ENCODE measurements at regions not wholly inside any gene's neighbourhood (a gene's known extent, or its start where the extent isn't known, plus 50 kb on each side); places are given as distances from the start of the nearest gene placed in this dataset.
"Not testable (repeated sequence)": the region's sequence is repeated elsewhere in the genome, so short reads cannot be mapped to it uniquely, and the experiment has no call there.

GRCh38 chr9:75383420-75384034 is 295.2 kb downstream of the OSTF1 start:
- not testable (repeated sequence) for H3K36me3 ChIP-seq (ENCODE audit: control insufficient read depth, insufficient read depth, low read length); H3K4me1 ChIP-seq (ENCODE audit: control insufficient read depth, insufficient read depth, low read length, poor library complexity, severe bottlenecking); H3K27me3 Mint-ChIP-seq; H3K4me1 Mint-ChIP-seq; H3K27ac Mint-ChIP-seq; ATAC-seq (ENCODE audit: low read depth in 2 of 2); H3K27ac ChIP-seq (ENCODE audit: insufficient read depth, low read length, poor library complexity, severe bottlenecking); H3K36me3 Mint-ChIP-seq; DNase-seq; H3K4me3 Mint-ChIP-seq; H3K4me3 ChIP-seq (ENCODE audit: low read depth, low read length); H3K27me3 ChIP-seq (ENCODE audit: control insufficient read depth, insufficient read depth, low read length)
- H3K9me3 ChIP-seq (ENCODE audit: control insufficient read depth in 2 of 2, low read length in 2 of 2), result peaks cover 12 to 15% of the 10 kb centered on the region in 2 experiments
- H3K9me3 Mint-ChIP-seq, result peaks cover 0 to 24% (median 9%) of the 10 kb centered on the region in 7 donors

GRCh38 chr9:75385236-75385635 is 296.9 kb downstream of the OSTF1 start:
- Histone ChIP-seq H3K27ac (ENCODE audit: insufficient read depth, low read length, poor library complexity, severe bottlenecking) (no peak overlapping the region), H3K9me3 (ENCODE audit: control insufficient read depth in 2 of 2, low read length in 2 of 2) (peaks cover 12 to 15% of the 10 kb centered on the region in 2 experiments), H3K4me3 (ENCODE audit: low read depth, low read length) (no peak overlapping the region), H3K27me3 (ENCODE audit: control insufficient read depth, insufficient read depth, low read length) (no peaks in the 10 kb centered on the region), H3K4me1 (ENCODE audit: control insufficient read depth, insufficient read depth, low read length, poor library complexity, severe bottlenecking) (no peaks in the 10 kb centered on the region), H3K36me3 (ENCODE audit: control insufficient read depth, insufficient read depth, low read length) (no peaks in the 10 kb centered on the region)
- Mint-ChIP-seq H3K4me1 (no peaks in the 10 kb centered on the region), H3K9me3 (peaks cover 0 to 21% (median 6%) of the 10 kb centered on the region in 7 donors), H3K27me3 (no peaks in the 10 kb centered on the region), H3K4me3 (no peak overlapping the region), H3K27ac (no peak overlapping the region), H3K36me3 (no peaks in the 10 kb centered on the region)
- no peak for DNase-seq
- no peak for ATAC-seq (ENCODE audit: low read depth in 2 of 2)

GRCh38 chr9:75389101-75389500 is 300.8 kb downstream of the OSTF1 start:
- no peak for ATAC-seq (ENCODE audit: low read depth in 2 of 2)
- H3K4me1 ChIP-seq (ENCODE audit: control insufficient read depth, insufficient read depth, low read length, poor library complexity, severe bottlenecking), result no peaks in the 10 kb centered on the region
- no peaks in the 10 kb centered on the region for H3K36me3 Mint-ChIP-seq
- peaks cover 11% of the 10 kb centered on the region in 2 experiments for H3K9me3 ChIP-seq (ENCODE audit: control insufficient read depth in 2 of 2, low read length in 2 of 2)
- no peaks in the 10 kb centered on the region for H3K27me3 ChIP-seq (ENCODE audit: control insufficient read depth, insufficient read depth, low read length)
- H3K4me3 ChIP-seq (ENCODE audit: low read depth, low read length), result no peak overlapping the region
- H3K27ac Mint-ChIP-seq, result no peak overlapping the region
- no peak for DNase-seq
- no peaks in the 10 kb centered on the region for H3K27me3 Mint-ChIP-seq
- no peaks in the 10 kb centered on the region for H3K4me1 Mint-ChIP-seq
- H3K9me3 Mint-ChIP-seq, result peaks cover 0 to 13% (median 7%) of the 10 kb centered on the region in 7 donors
- H3K36me3 ChIP-seq (ENCODE audit: control insufficient read depth, insufficient read depth, low read length), result no peaks in the 10 kb centered on the region
- H3K4me3 Mint-ChIP-seq, result no peak overlapping the region
- no peak overlapping the region for H3K27ac ChIP-seq (ENCODE audit: insufficient read depth, low read length, poor library complexity, severe bottlenecking)

- ATAC-seq (ENCODE audit: low read depth in 2 of 2), result no peak
- Histone ChIP-seq H3K4me3 (ENCODE audit: low read depth, low read length) (no peak overlapping the region), H3K4me1 (ENCODE audit: control insufficient read depth, insufficient read depth, low read length, poor library complexity, severe bottlenecking) (no peaks in the 10 kb centered on the region), H3K27ac (ENCODE audit: insufficient read depth, low read length, poor library complexity, severe bottlenecking) (no peak overlapping the region), H3K9me3 (ENCODE audit: control insufficient read depth in 2 of 2, low read length in 2 of 2) (no peaks in the 10 kb centered on the region), H3K36me3 (ENCODE audit: control insufficient read depth, insufficient read depth, low read length) (no peaks in the 10 kb centered on the region), H3K27me3 (ENCODE audit: control insufficient read depth, insufficient read depth, low read length) (no peaks in the 10 kb centered on the region)
- Mint-ChIP-seq H3K9me3 (peaks cover 0 to 8% (median 3%) of the 10 kb centered on the region in 7 donors), H3K4me3 (no peak overlapping the region), H3K4me1 (no peaks in the 10 kb centered on the region), H3K36me3 (no peaks in the 10 kb centered on the region), H3K27me3 (no peaks in the 10 kb centered on the region), H3K27ac (no peak overlapping the region)
- no peak for DNase-seq
Observed at GRCh38 chr9:75390951-75391350, 302.6 kb downstream of the OSTF1 start.

GRCh38 chr9:75391497-75391896 is 303.2 kb downstream of the OSTF1 start:
- H3K9me3 ChIP-seq (ENCODE audit: control insufficient read depth in 2 of 2, low read length in 2 of 2), result no peaks in the 10 kb centered on the region
- Mint-ChIP-seq H3K27me3 (no peaks in the 10 kb centered on the region), H3K36me3 (no peaks in the 10 kb centered on the region), H3K27ac (no peak overlapping the region), H3K4me3 (no peak overlapping the region), H3K9me3 (peaks cover 0 to 9% (median 3%) of the 10 kb centered on the region in 7 donors), H3K4me1 (no peaks in the 10 kb centered on the region)
- no peaks in the 10 kb centered on the region for H3K36me3 ChIP-seq (ENCODE audit: control insufficient read depth, insufficient read depth, low read length)
- DNase-seq, result no peak
- H3K27ac ChIP-seq (ENCODE audit: insufficient read depth, low read length, poor library complexity, severe bottlenecking), result no peak overlapping the region
- H3K27me3 ChIP-seq (ENCODE audit: control insufficient read depth, insufficient read depth, low read length), result no peaks in the 10 kb centered on the region
- ATAC-seq (ENCODE audit: low read depth in 2 of 2), result no peak
- H3K4me1 ChIP-seq (ENCODE audit: control insufficient read depth, insufficient read depth, low read length, poor library complexity, severe bottlenecking), result no peaks in the 10 kb centered on the region
- no peak overlapping the region for H3K4me3 ChIP-seq (ENCODE audit: low read depth, low read length)

GRCh38 chr9:75395336-75395735 is 307.0 kb downstream of the OSTF1 start:
- Histone ChIP-seq H3K36me3 (ENCODE audit: control insufficient read depth, insufficient read depth, low read length) (no peaks in the 10 kb centered on the region), H3K27me3 (ENCODE audit: control insufficient read depth, insufficient read depth, low read length) (no peaks in the 10 kb centered on the region), H3K9me3 (ENCODE audit: control insufficient read depth in 2 of 2, low read length in 2 of 2) (no peaks in the 10 kb centered on the region), H3K4me3 (ENCODE audit: low read depth, low read length) (no peak overlapping the region), H3K27ac (ENCODE audit: insufficient read depth, low read length, poor library complexity, severe bottlenecking) (no peak overlapping the region), H3K4me1 (ENCODE audit: control insufficient read depth, insufficient read depth, low read length, poor library complexity, severe bottlenecking) (no peaks in the 10 kb centered on the region)
- Mint-ChIP-seq H3K27me3 (no peaks in the 10 kb centered on the region), H3K4me1 (no peaks in the 10 kb centered on the region), H3K36me3 (no peaks in the 10 kb centered on the region), H3K9me3 (peaks cover 0 to 6% (median 0%) of the 10 kb centered on the region in 7 donors), H3K4me3 (no peak overlapping the region), H3K27ac (no peak overlapping the region)
- DNase-seq (no peak), ATAC-seq (ENCODE audit: low read depth in 2 of 2) (no peak)

GRCh38 chr9:75397836-75398235 is 309.5 kb downstream of the OSTF1 start:
- no peak for ATAC-seq (ENCODE audit: low read depth in 2 of 2)
- H3K36me3 ChIP-seq (ENCODE audit: control insufficient read depth, insufficient read depth, low read length), result no peaks in the 10 kb centered on the region
- H3K4me3 ChIP-seq (ENCODE audit: low read depth, low read length), result no peak overlapping the region
- Mint-ChIP-seq H3K27ac (no peak overlapping the region), H3K36me3 (no peaks in the 10 kb centered on the region), H3K4me1 (no peaks in the 10 kb centered on the region), H3K27me3 (no peaks in the 10 kb centered on the region), H3K9me3 (peaks cover 0 to 6% (median 0%) of the 10 kb centered on the region in 7 donors), H3K4me3 (no peak overlapping the region)
- no peaks in the 10 kb centered on the region for H3K27me3 ChIP-seq (ENCODE audit: control insufficient read depth, insufficient read depth, low read length)
- no peak for DNase-seq
- no peaks in the 10 kb centered on the region for H3K9me3 ChIP-seq (ENCODE audit: control insufficient read depth in 2 of 2, low read length in 2 of 2)
- no peak overlapping the region for H3K27ac ChIP-seq (ENCODE audit: insufficient read depth, low read length, poor library complexity, severe bottlenecking)
- no peaks in the 10 kb centered on the region for H3K4me1 ChIP-seq (ENCODE audit: control insufficient read depth, insufficient read depth, low read length, poor library complexity, severe bottlenecking)

GRCh38 chr9:75408391-75408790 is 320.1 kb downstream of the OSTF1 start:
- no peak overlapping the region for H3K4me3 ChIP-seq (ENCODE audit: low read depth, low read length)
- no peak for ATAC-seq (ENCODE audit: low read depth in 2 of 2)
- no peaks in the 10 kb centered on the region for H3K4me1 ChIP-seq (ENCODE audit: control insufficient read depth, insufficient read depth, low read length, poor library complexity, severe bottlenecking)
- H3K9me3 ChIP-seq (ENCODE audit: control insufficient read depth in 2 of 2, low read length in 2 of 2), result no peaks in the 10 kb centered on the region
- peaks cover 11% of the 10 kb centered on the region for H3K27me3 Mint-ChIP-seq
- peaks cover 0 to 6% (median 3%) of the 10 kb centered on the region in 7 donors for H3K9me3 Mint-ChIP-seq
- no peak overlapping the region for H3K27ac ChIP-seq (ENCODE audit: insufficient read depth, low read length, poor library complexity, severe bottlenecking)
- H3K36me3 ChIP-seq (ENCODE audit: control insufficient read depth, insufficient read depth, low read length), result no peaks in the 10 kb centered on the region
- no peak for DNase-seq
- H3K4me1 Mint-ChIP-seq, result no peaks in the 10 kb centered on the region
- no peak overlapping the region for H3K4me3 Mint-ChIP-seq
- H3K36me3 Mint-ChIP-seq, result no peaks in the 10 kb centered on the region
- H3K27ac Mint-ChIP-seq, result no peak overlapping the region
- H3K27me3 ChIP-seq (ENCODE audit: control insufficient read depth, insufficient read depth, low read length), result no peaks in the 10 kb centered on the region

Measured in CD4-positive, CD25-positive, alpha-beta regulatory T cell (primary cell).